ENCODE measurements at regions not wholly inside any gene's neighbourhood (a gene's known extent, or its start where the extent isn't known, plus 50 kb on each side); places are given as distances from the start of the nearest gene placed in this dataset.

DNA sequence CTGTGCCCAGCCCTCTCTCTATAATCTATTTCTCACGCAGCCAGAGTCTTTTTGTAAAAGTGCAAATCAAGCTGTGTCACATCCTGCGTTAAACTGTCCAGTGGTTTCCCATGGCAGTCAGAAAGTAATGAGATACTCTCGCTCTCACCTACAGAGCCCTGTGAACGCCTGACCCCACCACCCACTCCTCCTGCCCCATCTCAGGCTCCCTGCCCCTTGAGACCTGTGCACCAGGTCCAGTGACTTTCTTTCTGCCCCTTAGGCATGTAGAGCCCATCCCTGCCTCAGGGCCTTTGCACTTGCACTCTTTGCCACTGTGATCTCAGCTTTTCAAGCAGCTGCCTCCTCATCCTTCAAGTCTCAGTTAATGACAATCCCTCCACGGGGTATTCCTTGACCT is 58.3 kb upstream of the RASGRP1 start:
- no peak for TF ChIP-seq POLR2A (IDR thresholded peaks at IDR 0.05)
- no peak for TF ChIP-seq POLR2AphosphoS5 (IDR thresholded peaks at IDR 0.05)

Data from spleen (tissue), 3 donors.